Vagina (tissue), 2 donors: ENCODE measurements at regions not wholly inside any gene's neighbourhood (a gene's known extent, or its start where the extent isn't known, plus 50 kb on each side); places are given as distances from the start of the nearest gene placed in this dataset.
A peak's percentile ranks its signal among the peaks of the same experiment; 100 is the strongest.

Experiments used
- DNase-seq, 2 donors: peaks; one replicate each; pipeline ENCODE4 v3.0.0-alpha.2; 2017; ENCODE audit errors: extremely low spot score in 2 of 2
- H3K27ac ChIP-seq: fragments of 200-600 bp; sonication (generic); one replicate; pipeline ENCODE4 v1.5.1; 2019
- H3K27me3 ChIP-seq: fragments of 200-600 bp; sonication (generic); one replicate; pipeline ENCODE4 v1.5.1; 2019
- H3K36me3 ChIP-seq, 2 donors: fragments of 200-600 bp; sonication (generic); one replicate each; pipeline ENCODE4 v1.5.1; 2017 to 2019
- H3K4me1 ChIP-seq: fragments of 200-600 bp; sonication (generic); one replicate; pipeline ENCODE4 v1.5.1; 2019
- H3K4me3 ChIP-seq, 2 donors: fragments of 200-600 bp; sonication (generic); 1 replicate in 1 of 2; 2 replicates in 1 of 2; pipeline ENCODE4 v1.5.1; 2016 to 2019
- H3K9me3 ChIP-seq: fragments of 200-600 bp; sonication (generic); one replicate; pipeline ENCODE4 v1.5.1; 2019
- POLR2A ChIP-seq, 2 donors: fragments of 450-650 bp; IDR thresholded peaks; one replicate each; pipeline ENCODE4 v1.6.1; 2017; ENCODE audit warnings: antibody characterized with exemption in 2 of 2, mild to moderate bottlenecking in 2 of 2, moderate library complexity in 2 of 2
- POLR2AphosphoS5 ChIP-seq, 2 donors: sonication (generic); formaldehyde crosslinking; IDR thresholded peaks; one replicate each; pipeline ENCODE4 v1.9.0; 2017; ENCODE audit warnings: antibody characterized with exemption in 2 of 2, mild to moderate bottlenecking in 2 of 2, low read depth in 1 of 2; ENCODE audit not compliant: insufficient read depth in 1 of 2
- intact Hi-C: fragments of 100-400 bp; cut with DNase I; formaldehyde crosslinking; loops from one replicate; pipeline ENCODE4 v1.15.1; 2023
- TF ChIP-seq, protein P1 (sequence below), 3 experiments: fragments of 450-650 bp in 2 of 3; fragments of 200-600 bp in 1 of 3; sonication (generic) in 1 of 3; IDR thresholded peaks; one replicate each; pipeline ENCODE4 v1.5.1; 2017 to 2019; ENCODE audit warnings: antibody characterized with exemption in 3 of 3, mild to moderate bottlenecking in 2 of 3, moderate library complexity in 2 of 3

DNA sequence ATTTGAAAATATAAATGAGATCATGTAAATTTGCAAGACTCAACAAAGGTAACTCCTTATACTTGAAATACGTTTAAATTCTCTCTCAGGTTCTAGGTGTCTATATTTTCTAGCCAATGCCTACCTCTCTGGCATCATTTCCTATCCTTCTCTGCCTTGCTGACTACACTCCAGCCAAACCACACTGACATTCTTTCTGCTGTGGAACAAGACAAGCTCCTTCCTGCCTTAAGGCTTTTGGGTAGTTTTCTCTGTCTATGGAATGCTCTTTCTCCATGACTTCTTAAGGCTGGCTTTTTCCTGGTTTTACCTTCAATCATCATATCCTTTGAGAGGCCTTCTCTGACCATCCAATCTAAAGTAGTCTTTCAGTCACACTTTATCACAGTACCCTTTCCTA is 201.0 kb downstream of the SPRY1 start:
- H3K36me3 ChIP-seq: no peaks in the 10 kb centered on the region
- H3K27me3 ChIP-seq: no peaks in the 10 kb centered on the region
- no peaks in the 10 kb centered on the region for H3K9me3 ChIP-seq
- TF ChIP-seq POLR2AphosphoS5 (IDR thresholded peaks at IDR 0.05; ENCODE audit: insufficient read depth in 1 of 2, low read depth in 1 of 2): no peak
- TF ChIP-seq, protein P1, sequence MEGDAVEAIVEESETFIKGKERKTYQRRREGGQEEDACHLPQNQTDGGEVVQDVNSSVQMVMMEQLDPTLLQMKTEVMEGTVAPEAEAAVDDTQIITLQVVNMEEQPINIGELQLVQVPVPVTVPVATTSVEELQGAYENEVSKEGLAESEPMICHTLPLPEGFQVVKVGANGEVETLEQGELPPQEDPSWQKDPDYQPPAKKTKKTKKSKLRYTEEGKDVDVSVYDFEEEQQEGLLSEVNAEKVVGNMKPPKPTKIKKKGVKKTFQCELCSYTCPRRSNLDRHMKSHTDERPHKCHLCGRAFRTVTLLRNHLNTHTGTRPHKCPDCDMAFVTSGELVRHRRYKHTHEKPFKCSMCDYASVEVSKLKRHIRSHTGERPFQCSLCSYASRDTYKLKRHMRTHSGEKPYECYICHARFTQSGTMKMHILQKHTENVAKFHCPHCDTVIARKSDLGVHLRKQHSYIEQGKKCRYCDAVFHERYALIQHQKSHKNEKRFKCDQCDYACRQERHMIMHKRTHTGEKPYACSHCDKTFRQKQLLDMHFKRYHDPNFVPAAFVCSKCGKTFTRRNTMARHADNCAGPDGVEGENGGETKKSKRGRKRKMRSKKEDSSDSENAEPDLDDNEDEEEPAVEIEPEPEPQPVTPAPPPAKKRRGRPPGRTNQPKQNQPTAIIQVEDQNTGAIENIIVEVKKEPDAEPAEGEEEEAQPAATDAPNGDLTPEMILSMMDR (IDR thresholded peaks at IDR 0.05): no peak
- no peak for TF ChIP-seq POLR2A (IDR thresholded peaks at IDR 0.05)
- intact Hi-C loops: no loop called here
- no peak for DNase-seq
- no peak overlapping the region for H3K4me3 ChIP-seq
- H3K27ac ChIP-seq: no peak overlapping the region
- H3K4me1 ChIP-seq: peaks cover 17% of the 10 kb centered on the region

GRCh38 chr4:123598331-123598730 is 201.7 kb downstream of the SPRY1 start:
- Histone ChIP-seq H3K4me3 (no peak overlapping the region), H3K36me3 (no peaks in the 10 kb centered on the region), H3K27me3 (no peaks in the 10 kb centered on the region), H3K4me1 (peaks cover 17% of the 10 kb centered on the region), H3K27ac (no peak overlapping the region), H3K9me3 (no peaks in the 10 kb centered on the region)
- TF ChIP-seq POLR2AphosphoS5 (IDR thresholded peaks at IDR 0.05; ENCODE audit: insufficient read depth in 1 of 2, low read depth in 1 of 2) (no peak), POLR2A (IDR thresholded peaks at IDR 0.05) (no peak)
- TF ChIP-seq, protein P1 (IDR thresholded peaks at IDR 0.05): no peak
- intact Hi-C loops: no loop called here
- no peak for DNase-seq

GRCh38 chr4:123599061-123599919 is 202.7 kb downstream of the SPRY1 start:
- H3K4me3 ChIP-seq: no peak overlapping the region
- peak overlapping the region; percentile 36 for H3K27ac ChIP-seq
- H3K9me3 ChIP-seq: no peaks in the 10 kb centered on the region
- DNase-seq: no peak
- no peaks in the 10 kb centered on the region for H3K27me3 ChIP-seq
- intact Hi-C loops: no loop called here
- peaks cover 17% of the 10 kb centered on the region for H3K4me1 ChIP-seq
- TF ChIP-seq POLR2A (IDR thresholded peaks at IDR 0.05) (no peak), POLR2AphosphoS5 (IDR thresholded peaks at IDR 0.05; ENCODE audit: insufficient read depth in 1 of 2, low read depth in 1 of 2) (peak; percentile 11 to 71)
- TF ChIP-seq, protein P1 (IDR thresholded peaks at IDR 0.05): no peak
- H3K36me3 ChIP-seq: no peaks in the 10 kb centered on the region

- peaks cover 17% of the 10 kb centered on the region for H3K4me1 ChIP-seq
- H3K27ac ChIP-seq: peak overlapping the region; percentile 36
- H3K9me3 ChIP-seq: no peaks in the 10 kb centered on the region
- no peaks in the 10 kb centered on the region for H3K27me3 ChIP-seq
- intact Hi-C loops: no loop called here
- no peak overlapping the region for H3K4me3 ChIP-seq
- no peaks in the 10 kb centered on the region for H3K36me3 ChIP-seq
- TF ChIP-seq, protein P1 (IDR thresholded peaks at IDR 0.05): no peak
- no peak for TF ChIP-seq POLR2A (IDR thresholded peaks at IDR 0.05)
- peak in 1 of 2 donors; percentile 3 for TF ChIP-seq POLR2AphosphoS5 (IDR thresholded peaks at IDR 0.05; ENCODE audit: insufficient read depth in 1 of 2, low read depth in 1 of 2)
- no peak for DNase-seq
Measured at GRCh38 chr4:123599920-123600810, 203.6 kb downstream of the SPRY1 start.
